ENCODE measurements at regions not wholly inside any gene's neighbourhood (a gene's known extent, or its start where the extent isn't known, plus 50 kb on each side); places are given as distances from the start of the nearest gene placed in this dataset.

DNA sequence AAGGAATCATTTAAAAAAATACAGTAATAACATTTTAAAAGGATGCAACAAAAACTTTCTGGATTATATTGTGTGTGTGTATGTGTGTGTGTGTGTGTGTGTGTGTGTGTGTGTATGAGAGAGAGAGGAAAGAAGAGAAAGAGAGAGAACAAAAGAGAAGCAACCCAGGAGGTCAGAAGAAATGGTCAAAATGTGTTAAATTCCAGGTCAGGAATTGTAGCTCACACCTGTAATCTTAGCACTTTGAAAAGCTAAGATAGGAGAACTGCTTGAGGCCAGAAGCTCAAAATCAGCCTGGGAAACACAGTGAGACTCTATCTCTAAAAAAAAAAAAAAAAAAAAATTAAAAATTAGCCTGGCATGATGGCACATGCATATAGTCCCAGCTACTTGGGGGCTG is 311.8 kb upstream of the CDH12 start:
- no peak overlapping the region for H3K4me3 ChIP-seq (ENCODE audit: low read depth, low read length)
- H3K9me3 ChIP-seq (ENCODE audit: control insufficient read depth, insufficient read depth, low read length) = peaks cover 16% of the 10 kb centered on the region
- H3K27ac ChIP-seq (ENCODE audit: low read depth, low read length) = no peak overlapping the region
- H3K27me3 ChIP-seq (ENCODE audit: control insufficient read depth, insufficient read depth, low read length) = no peaks in the 10 kb centered on the region
- 0 out of 2 replicates have a peak, but pooled peaks cover 2% of the 10 kb centered on the region for H3K4me1 ChIP-seq (ENCODE audit: control insufficient read depth, insufficient read depth, low read length)
- H3K36me3 ChIP-seq (ENCODE audit: control insufficient read depth, insufficient read depth, low read length) = no peaks in the 10 kb centered on the region
- no peak overlapping the region for H3K9ac ChIP-seq (ENCODE audit: low read depth, low read length)

DNA sequence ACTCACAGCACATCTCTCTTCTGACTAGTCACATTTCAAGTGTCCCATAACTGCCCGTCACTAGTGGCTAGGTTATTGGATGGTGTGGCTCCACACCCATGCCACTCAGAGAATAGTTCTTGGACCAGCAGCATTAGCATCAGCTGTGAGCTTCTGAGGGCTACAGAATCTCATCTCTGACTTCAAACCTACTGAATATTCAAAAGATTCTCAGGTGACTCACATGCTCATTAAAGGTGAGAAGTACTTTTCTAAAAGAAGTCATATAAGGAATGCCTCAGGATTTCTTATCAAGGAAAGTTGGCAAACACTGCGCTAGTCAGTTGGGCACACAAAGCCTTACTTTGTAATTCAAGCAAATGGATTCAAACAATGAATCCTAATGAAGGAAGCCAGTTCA is 305.0 kb upstream of the CDH12 start:
- Histone ChIP-seq H3K27me3 (ENCODE audit: control insufficient read depth, insufficient read depth, low read length) (no peaks in the 10 kb centered on the region), H3K27ac (ENCODE audit: low read depth, low read length) (no peak overlapping the region), H3K4me1 (ENCODE audit: control insufficient read depth, insufficient read depth, low read length) (peaks cover 9% of the 10 kb centered on the region), H3K4me3 (ENCODE audit: low read depth, low read length) (no peak overlapping the region), H3K36me3 (ENCODE audit: control insufficient read depth, insufficient read depth, low read length) (no peaks in the 10 kb centered on the region), H3K9me3 (ENCODE audit: control insufficient read depth, insufficient read depth, low read length) (no peaks in the 10 kb centered on the region), H3K9ac (ENCODE audit: low read depth, low read length) (no peak overlapping the region)

DNA sequence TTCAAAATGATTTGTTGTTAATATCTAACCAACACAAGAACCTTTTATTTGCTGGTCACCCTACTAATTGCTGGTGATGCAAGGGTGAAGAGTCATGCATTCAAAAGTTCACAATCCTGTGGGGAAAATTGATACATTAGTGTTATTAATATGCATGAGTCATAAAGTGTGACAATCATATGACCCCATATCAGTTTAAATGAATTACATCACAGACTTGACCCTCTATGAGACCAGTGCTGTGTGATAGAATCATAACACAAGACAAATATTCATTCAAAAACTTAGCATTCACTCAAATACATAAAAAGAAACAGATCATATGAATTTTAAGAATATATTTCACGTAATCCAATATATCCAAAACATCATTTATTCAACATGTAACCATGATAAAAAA is 304.6 kb upstream of the CDH12 start:
- H3K36me3 ChIP-seq (ENCODE audit: control insufficient read depth, insufficient read depth, low read length) = no peaks in the 10 kb centered on the region
- H3K27ac ChIP-seq (ENCODE audit: low read depth, low read length) = no peak overlapping the region

DNA sequence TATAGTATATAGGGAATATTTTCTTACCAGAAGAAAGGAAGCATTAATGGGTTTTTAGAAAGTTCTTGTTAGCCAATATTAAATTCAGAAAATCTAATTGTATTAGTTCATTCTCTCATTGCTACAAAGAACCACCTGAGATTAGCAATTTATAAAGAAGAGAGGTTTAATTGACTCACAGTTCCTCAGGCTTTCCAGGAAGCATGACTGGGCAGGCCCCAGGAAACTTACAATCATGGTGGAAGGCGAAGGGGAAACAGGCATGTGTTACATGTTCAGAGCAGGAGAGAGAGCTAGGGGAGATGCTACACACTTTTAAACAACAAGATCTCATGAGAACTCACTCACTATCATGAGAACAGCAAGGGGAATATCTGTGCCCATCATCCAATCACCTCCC is 304.0 kb upstream of the CDH12 start:
- Histone ChIP-seq H3K4me3 (ENCODE audit: low read depth, low read length) (no peak overlapping the region), H3K9ac (ENCODE audit: low read depth, low read length) (no peak overlapping the region), H3K4me1 (ENCODE audit: control insufficient read depth, insufficient read depth, low read length) (peaks cover 9% of the 10 kb centered on the region), H3K36me3 (ENCODE audit: control insufficient read depth, insufficient read depth, low read length) (no peaks in the 10 kb centered on the region), H3K27ac (ENCODE audit: low read depth, low read length) (no peak overlapping the region), H3K9me3 (ENCODE audit: control insufficient read depth, insufficient read depth, low read length) (no peaks in the 10 kb centered on the region), H3K27me3 (ENCODE audit: control insufficient read depth, insufficient read depth, low read length) (no peaks in the 10 kb centered on the region)

More for the DNA sequence above, 304.6 kb upstream of the CDH12 start:
- Histone ChIP-seq H3K9ac (ENCODE audit: low read depth, low read length) (no peak overlapping the region), H3K4me1 (ENCODE audit: control insufficient read depth, insufficient read depth, low read length) (peaks cover 9% of the 10 kb centered on the region), H3K4me3 (ENCODE audit: low read depth, low read length) (no peak overlapping the region), H3K27me3 (ENCODE audit: control insufficient read depth, insufficient read depth, low read length) (no peaks in the 10 kb centered on the region), H3K9me3 (ENCODE audit: control insufficient read depth, insufficient read depth, low read length) (no peaks in the 10 kb centered on the region)

DNA sequence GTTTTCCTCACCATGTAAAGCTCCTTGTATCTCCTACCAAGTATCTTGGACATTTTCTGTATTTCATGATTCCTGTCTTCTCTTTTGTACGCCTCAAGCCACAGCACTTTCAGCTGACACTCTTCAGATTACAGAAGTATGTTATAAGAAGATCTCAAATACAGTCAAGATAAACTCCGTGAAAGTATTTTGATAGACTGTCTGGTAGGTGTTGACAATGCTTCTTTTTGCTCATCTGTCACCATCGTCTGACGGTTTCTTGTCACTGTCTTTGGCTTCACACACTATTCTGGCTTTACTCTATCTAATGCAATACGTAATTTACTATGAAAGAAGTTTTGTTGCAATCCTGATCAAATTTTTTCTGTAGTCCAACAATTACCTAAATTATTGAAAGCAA is 294.5 kb upstream of the CDH12 start:
- no peaks in the 10 kb centered on the region for H3K36me3 ChIP-seq (ENCODE audit: control insufficient read depth, insufficient read depth, low read length)
- H3K4me1 ChIP-seq (ENCODE audit: control insufficient read depth, insufficient read depth, low read length) = no peaks in the 10 kb centered on the region
- H3K4me3 ChIP-seq (ENCODE audit: low read depth, low read length) = no peak overlapping the region
- H3K27me3 ChIP-seq (ENCODE audit: control insufficient read depth, insufficient read depth, low read length) = no peaks in the 10 kb centered on the region
- no peaks in the 10 kb centered on the region; the same call in 1 of the 2 replicates for H3K9me3 ChIP-seq (ENCODE audit: control insufficient read depth, insufficient read depth, low read length)
- H3K9ac ChIP-seq (ENCODE audit: low read depth, low read length) = no peak overlapping the region
- H3K27ac ChIP-seq (ENCODE audit: low read depth, low read length) = no peak overlapping the region

DNA sequence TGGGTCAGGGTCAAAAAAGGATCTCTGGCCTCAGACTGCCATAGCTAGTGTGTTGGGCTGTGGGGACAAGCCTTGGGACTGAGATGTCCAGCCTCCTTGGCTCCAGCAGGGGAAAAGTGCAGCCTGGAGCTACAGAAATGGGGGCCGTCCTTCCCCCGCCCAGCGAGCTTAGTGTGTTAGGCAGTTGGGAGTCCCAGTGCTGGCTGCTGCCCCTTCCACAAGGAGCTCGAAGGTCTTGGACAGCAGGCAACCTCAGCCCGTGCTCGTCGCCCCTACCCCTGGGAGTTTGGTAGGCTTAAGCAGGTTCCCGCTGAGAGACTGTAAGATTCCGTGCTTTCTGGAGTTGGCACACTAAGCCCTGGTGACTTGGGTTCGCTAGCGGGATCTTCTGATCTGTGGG is 293.0 kb upstream of the CDH12 start:
- Histone ChIP-seq H3K27ac (ENCODE audit: low read depth, low read length) (no peak overlapping the region), H3K4me1 (ENCODE audit: control insufficient read depth, insufficient read depth, low read length) (no peaks in the 10 kb centered on the region), H3K9me3 (ENCODE audit: control insufficient read depth, insufficient read depth, low read length) (no peaks in the 10 kb centered on the region; the same call in 1 of the 2 replicates), H3K36me3 (ENCODE audit: control insufficient read depth, insufficient read depth, low read length) (no peaks in the 10 kb centered on the region), H3K4me3 (ENCODE audit: low read depth, low read length) (no peak overlapping the region), H3K9ac (ENCODE audit: low read depth, low read length) (no peak overlapping the region), H3K27me3 (ENCODE audit: control insufficient read depth, insufficient read depth, low read length) (no peaks in the 10 kb centered on the region)

DNA sequence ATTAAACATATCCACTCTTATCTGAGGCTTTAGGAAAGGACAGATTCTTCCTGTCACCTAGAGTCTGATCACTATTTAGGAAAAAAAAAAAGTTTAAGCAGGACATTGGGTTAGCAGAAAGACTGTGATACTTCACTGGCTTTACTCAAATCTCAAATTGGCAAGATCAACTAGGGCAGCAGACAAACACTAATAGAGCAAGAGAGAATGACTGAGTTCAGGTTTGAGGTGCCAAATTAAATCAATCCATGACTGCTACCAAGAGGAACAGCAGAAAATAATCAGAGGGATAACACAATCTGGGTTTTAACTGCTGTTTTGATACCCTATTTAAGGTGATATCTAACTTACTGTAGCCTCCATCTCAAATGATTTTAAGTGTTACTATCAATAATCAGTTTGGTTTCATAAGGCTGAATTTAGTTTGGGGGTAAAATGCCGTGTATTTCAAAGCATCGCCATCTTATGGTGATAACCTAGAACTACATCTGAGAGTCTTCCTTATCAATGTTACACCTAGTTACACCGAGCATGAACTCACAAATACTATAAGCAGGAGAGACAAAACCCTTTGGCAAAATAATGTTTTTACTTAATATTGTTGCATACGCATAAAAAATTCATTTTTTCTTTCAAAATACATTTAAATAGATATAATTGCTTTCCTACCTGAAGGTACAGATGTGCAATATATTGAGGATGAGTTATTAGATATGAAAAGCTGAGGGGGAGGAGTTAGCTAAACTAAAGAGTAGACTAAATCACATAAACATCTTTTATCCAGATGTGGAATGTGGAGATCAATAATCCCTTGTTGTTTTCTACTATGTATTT is 286.4 kb upstream of the CDH12 start:
- no peaks in the 10 kb centered on the region for H3K27me3 ChIP-seq (ENCODE audit: control insufficient read depth, insufficient read depth, low read length)
- no peaks in the 10 kb centered on the region; the same call in 1 of the 2 replicates for H3K9me3 ChIP-seq (ENCODE audit: control insufficient read depth, insufficient read depth, low read length)
- no peak overlapping the region for H3K27ac ChIP-seq (ENCODE audit: low read depth, low read length)
- no peaks in the 10 kb centered on the region; the same call in 1 of the 2 replicates for H3K4me1 ChIP-seq (ENCODE audit: control insufficient read depth, insufficient read depth, low read length)
- H3K36me3 ChIP-seq (ENCODE audit: control insufficient read depth, insufficient read depth, low read length) = no peaks in the 10 kb centered on the region
- no peak overlapping the region for H3K9ac ChIP-seq (ENCODE audit: low read depth, low read length)
- no peak overlapping the region for H3K4me3 ChIP-seq (ENCODE audit: low read depth, low read length)

DNA sequence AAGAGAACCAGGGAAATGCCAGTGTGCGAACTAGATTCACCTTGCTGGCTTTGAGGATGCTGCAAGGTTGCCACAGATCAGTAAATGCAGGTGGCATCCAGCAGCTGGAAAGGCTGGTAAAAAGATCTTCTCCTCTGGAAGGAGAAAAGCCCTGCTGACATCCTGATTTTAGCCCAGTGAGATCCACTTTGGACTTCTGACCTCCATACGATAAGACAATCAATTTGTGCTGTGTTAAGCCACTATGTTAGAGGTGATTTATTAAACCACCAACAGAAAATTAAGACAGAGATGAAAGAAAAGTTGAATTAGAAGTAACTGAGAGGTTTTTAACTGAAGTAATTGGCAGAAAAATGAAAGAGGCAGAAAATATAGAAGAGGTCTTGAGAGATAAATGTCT is 283.8 kb upstream of the CDH12 start:
- Histone ChIP-seq H3K9me3 (ENCODE audit: control insufficient read depth, insufficient read depth, low read length) (no peaks in the 10 kb centered on the region), H3K27me3 (ENCODE audit: control insufficient read depth, insufficient read depth, low read length) (no peaks in the 10 kb centered on the region), H3K9ac (ENCODE audit: low read depth, low read length) (no peak overlapping the region), H3K36me3 (ENCODE audit: control insufficient read depth, insufficient read depth, low read length) (no peaks in the 10 kb centered on the region), H3K27ac (ENCODE audit: low read depth, low read length) (no peak overlapping the region), H3K4me1 (ENCODE audit: control insufficient read depth, insufficient read depth, low read length) (no peaks in the 10 kb centered on the region; the same call in 1 of the 2 replicates), H3K4me3 (ENCODE audit: low read depth, low read length) (no peak overlapping the region)

DNA sequence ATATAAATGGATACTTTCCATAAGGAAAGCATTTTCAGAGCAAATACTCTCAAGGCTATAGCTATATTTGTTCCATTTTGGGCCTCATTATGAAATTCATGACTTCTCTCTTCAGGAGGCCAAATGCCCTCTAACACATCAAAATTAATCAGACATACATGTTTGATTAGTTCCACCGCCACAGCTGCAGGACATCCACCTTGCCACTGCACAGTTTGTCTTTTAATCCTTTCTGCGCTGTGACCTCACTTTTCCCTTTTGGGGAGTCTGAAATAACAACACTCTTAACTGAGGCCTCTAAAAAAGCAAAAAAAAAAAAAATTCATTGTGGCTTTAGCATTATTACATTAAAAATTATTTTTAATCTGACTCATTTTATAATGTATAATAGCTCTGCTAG is 279.1 kb upstream of the CDH12 start:
- Histone ChIP-seq H3K27ac (ENCODE audit: low read depth, low read length) (no peak overlapping the region), H3K36me3 (ENCODE audit: control insufficient read depth, insufficient read depth, low read length) (no peaks in the 10 kb centered on the region), H3K9ac (ENCODE audit: low read depth, low read length) (no peak overlapping the region), H3K9me3 (ENCODE audit: control insufficient read depth, insufficient read depth, low read length) (0 out of 2 replicates have a peak, but pooled peaks cover 2% of the 10 kb centered on the region), H3K4me3 (ENCODE audit: low read depth, low read length) (no peak overlapping the region), H3K4me1 (ENCODE audit: control insufficient read depth, insufficient read depth, low read length) (no peaks in the 10 kb centered on the region), H3K27me3 (ENCODE audit: control insufficient read depth, insufficient read depth, low read length) (no peaks in the 10 kb centered on the region)

DNA sequence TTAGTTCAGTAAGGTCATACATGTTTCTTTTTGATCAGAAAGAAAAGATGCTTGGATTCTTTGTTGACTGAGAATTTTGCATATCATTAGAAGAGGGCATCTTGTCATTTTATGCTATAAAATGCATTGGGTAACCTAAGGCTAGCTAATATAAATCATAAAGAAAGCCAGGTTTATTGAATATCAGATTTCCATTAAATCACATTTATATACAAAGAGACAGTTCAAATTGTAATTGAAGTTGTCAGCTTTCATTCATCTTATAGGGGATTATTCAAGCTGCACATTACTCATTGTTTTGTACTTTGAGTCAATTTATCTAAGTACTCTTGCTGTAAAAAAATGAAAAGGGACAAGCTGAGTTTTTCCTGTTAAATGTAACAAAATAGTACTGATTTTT is 259.1 kb upstream of the CDH12 start:
- no peak overlapping the region for H3K4me3 ChIP-seq (ENCODE audit: low read depth, low read length)
- H3K9me3 ChIP-seq (ENCODE audit: control insufficient read depth, insufficient read depth, low read length) = no peaks in the 10 kb centered on the region
- no peaks in the 10 kb centered on the region for H3K27me3 ChIP-seq (ENCODE audit: control insufficient read depth, insufficient read depth, low read length)
- no peaks in the 10 kb centered on the region for H3K36me3 ChIP-seq (ENCODE audit: control insufficient read depth, insufficient read depth, low read length)
- H3K4me1 ChIP-seq (ENCODE audit: control insufficient read depth, insufficient read depth, low read length) = no peaks in the 10 kb centered on the region
- H3K27ac ChIP-seq (ENCODE audit: low read depth, low read length) = no peak overlapping the region
- no peak overlapping the region for H3K9ac ChIP-seq (ENCODE audit: low read depth, low read length)

DNA sequence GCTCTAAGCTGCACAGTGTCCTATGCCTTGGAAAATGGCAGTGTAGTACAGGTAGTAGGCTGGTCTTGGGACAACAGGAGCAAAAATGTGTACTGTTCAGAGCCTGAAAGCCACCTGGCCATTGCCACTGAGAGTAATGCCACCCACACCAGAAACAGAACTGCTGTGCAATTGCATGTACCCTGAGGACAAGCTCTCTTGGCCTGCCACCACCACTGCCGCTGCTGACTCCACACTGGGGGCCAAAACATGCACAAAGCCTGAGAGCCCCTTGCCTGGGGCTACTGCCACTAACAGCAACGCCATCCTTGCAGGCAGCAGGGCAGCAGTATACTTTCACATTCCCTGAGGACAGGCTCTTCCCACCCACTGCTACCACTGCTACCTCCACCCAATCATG is 251.9 kb upstream of the CDH12 start:
- Histone ChIP-seq H3K4me1 (ENCODE audit: control insufficient read depth, insufficient read depth, low read length) (no peaks in the 10 kb centered on the region), H3K27ac (ENCODE audit: low read depth, low read length) (no peak overlapping the region), H3K4me3 (ENCODE audit: low read depth, low read length) (no peak overlapping the region), H3K36me3 (ENCODE audit: control insufficient read depth, insufficient read depth, low read length) (no peaks in the 10 kb centered on the region), H3K9ac (ENCODE audit: low read depth, low read length) (no peak overlapping the region), H3K27me3 (ENCODE audit: control insufficient read depth, insufficient read depth, low read length) (no peaks in the 10 kb centered on the region), H3K9me3 (ENCODE audit: control insufficient read depth, insufficient read depth, low read length) (no peaks in the 10 kb centered on the region)

Measured in HUES48 (cell line).